GM12872 (cell line): ENCODE measurements at regions not wholly inside any gene's neighbourhood (a gene's known extent, or its start where the extent isn't known, plus 50 kb on each side); places are given as distances from the start of the nearest gene placed in this dataset.

ENCODE experiments used
- TF ChIP-seq, protein P1 (sequence below): IDR thresholded peaks from 3 replicates; pipeline ENCODE4 v1.5.1; 2011; ENCODE audit warnings: low read depth, mild to moderate bottlenecking, low read length, moderate library complexity; ENCODE audit not compliant: insufficient read depth

GRCh38 chr7:63046612-63047011 is 952.0 kb upstream of the ZNF722 start:
- TF ChIP-seq, protein P1, sequence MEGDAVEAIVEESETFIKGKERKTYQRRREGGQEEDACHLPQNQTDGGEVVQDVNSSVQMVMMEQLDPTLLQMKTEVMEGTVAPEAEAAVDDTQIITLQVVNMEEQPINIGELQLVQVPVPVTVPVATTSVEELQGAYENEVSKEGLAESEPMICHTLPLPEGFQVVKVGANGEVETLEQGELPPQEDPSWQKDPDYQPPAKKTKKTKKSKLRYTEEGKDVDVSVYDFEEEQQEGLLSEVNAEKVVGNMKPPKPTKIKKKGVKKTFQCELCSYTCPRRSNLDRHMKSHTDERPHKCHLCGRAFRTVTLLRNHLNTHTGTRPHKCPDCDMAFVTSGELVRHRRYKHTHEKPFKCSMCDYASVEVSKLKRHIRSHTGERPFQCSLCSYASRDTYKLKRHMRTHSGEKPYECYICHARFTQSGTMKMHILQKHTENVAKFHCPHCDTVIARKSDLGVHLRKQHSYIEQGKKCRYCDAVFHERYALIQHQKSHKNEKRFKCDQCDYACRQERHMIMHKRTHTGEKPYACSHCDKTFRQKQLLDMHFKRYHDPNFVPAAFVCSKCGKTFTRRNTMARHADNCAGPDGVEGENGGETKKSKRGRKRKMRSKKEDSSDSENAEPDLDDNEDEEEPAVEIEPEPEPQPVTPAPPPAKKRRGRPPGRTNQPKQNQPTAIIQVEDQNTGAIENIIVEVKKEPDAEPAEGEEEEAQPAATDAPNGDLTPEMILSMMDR = no peak

- TF ChIP-seq, protein P1 = no peak
Observed at GRCh38 chr7:63047061-63047460, 951.6 kb upstream of the ZNF722 start.

DNA sequence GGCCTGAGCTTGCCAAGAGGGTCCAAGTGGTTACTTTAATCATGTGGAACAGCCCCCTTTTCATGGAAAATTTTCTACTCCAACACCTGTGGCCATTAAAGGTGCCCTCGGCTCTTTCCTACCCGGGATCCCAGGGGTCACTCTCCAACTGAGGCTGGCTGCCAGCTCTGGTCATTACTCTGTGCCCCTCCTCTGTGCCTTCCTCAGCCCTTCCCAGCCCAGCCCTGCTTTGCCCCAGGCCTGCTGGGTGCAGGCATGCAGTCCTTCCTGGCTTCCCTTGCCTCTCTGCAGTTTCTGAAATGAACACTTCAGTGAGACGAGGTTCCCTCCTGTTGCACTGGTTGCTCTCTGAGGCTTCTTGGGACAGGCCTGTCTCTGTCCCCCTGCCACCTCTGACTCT is 951.1 kb upstream of the ZNF722 start:
- TF ChIP-seq, protein P1 = no peak

- TF ChIP-seq, protein P1 = no peak
Observed at GRCh38 chr7:63054191-63054661, 944.4 kb upstream of the ZNF722 start.

- TF ChIP-seq, protein P1 = no peak
Observed at GRCh38 chr7:63057265-63057664, 941.4 kb upstream of the ZNF722 start.

- TF ChIP-seq, protein P1 = no peak
Observed at GRCh38 chr7:63065684-63066083, 933.0 kb upstream of the ZNF722 start.

DNA sequence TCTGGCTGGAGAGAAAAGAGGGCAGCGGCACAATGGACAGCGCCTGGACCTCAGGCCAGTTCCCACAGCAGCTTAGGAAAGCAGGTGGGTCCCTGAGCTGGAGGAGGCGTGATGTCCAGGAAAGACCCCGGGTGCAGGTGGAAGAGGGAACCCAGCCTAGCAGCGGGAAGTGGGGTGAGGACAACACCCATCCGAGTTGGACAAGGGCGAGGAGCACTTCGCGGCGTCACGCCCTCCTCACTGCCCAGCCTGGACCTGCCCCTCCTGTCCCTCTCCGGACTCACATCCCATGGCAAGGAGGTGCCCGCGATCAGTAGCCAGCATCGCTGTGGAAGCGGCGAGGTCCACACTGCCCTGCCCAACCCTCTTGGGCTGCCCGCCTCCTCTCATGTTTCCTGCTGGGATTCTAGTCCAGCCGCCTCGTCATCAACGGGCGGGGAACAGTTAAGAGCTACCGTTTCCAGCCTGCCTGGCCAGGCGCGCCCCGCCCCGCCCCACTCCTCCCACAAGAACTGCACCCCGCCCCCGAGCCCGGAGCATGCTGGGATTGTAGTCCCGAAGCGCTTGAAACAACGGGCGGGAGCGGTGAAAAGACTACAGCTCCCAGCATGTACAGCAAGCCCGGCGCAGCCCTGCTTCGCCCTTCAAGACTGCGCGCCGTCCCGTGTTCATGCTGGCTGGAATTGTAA is 930.6 kb upstream of the ZNF722 start:
- TF ChIP-seq, protein P1 = no peak

GRCh38 chr7:63070696-63071095 is 928.0 kb upstream of the ZNF722 start:
- TF ChIP-seq, protein P1 = no peak
